H1 (cell line): ENCODE measurements at regions not wholly inside any gene's neighbourhood (a gene's known extent, or its start where the extent isn't known, plus 50 kb on each side); places are given as distances from the start of the nearest gene placed in this dataset.

Experiments
- CREB1 ChIP-seq: IDR thresholded peaks from 2 replicates; pipeline ENCODE4 v1.6.1; 2012; ENCODE audit warnings: inconsistent platforms
- E2F6 ChIP-seq: IDR thresholded peaks from 2 replicates; pipeline ENCODE4 v1.6.1; 2012; ENCODE audit warnings: inconsistent platforms
- KDM5A ChIP-seq: fragments of 200-600 bp; IDR thresholded peaks from 2 replicates; pipeline ENCODE4 v1.7.1; 2012; ENCODE audit warnings: mild to moderate bottlenecking, low read length, inconsistent platforms, mixed read lengths
- MAFK ChIP-seq: IDR thresholded peaks from 2 replicates; pipeline ENCODE4 v1.6.1; 2012; ENCODE audit warnings: low read depth, mild to moderate bottlenecking, improper control_type of control experiment, low read length
- POU5F1 ChIP-seq: IDR thresholded peaks from 2 replicates; pipeline ENCODE4 v1.6.1; 2011; ENCODE audit warnings: low read depth, mild to moderate bottlenecking, low read length, moderate library complexity

GRCh38 chr5:167155387-167156005 is 1135.9 kb upstream of the WWC1 start (continued):
- no peak for TF ChIP-seq E2F6
- no peak for TF ChIP-seq CREB1
- no peak for TF ChIP-seq POU5F1
- TF ChIP-seq KDM5A: no peak
- no peak for TF ChIP-seq MAFK
